ENCODE measurements at regions not wholly inside any gene's neighbourhood (a gene's known extent, or its start where the extent isn't known, plus 50 kb on each side); places are given as distances from the start of the nearest gene placed in this dataset.
"Not testable (repeated sequence)": the region's sequence is repeated elsewhere in the genome, so short reads cannot be mapped to it uniquely, and the experiment has no call there.

GRCh38 chr10:57661206-57661605, 606.5 kb downstream of the IPMK start:
- no peak overlapping the region for H3K27ac ChIP-seq (replicated peaks; ENCODE audit: low read length)
- H3K4ac ChIP-seq (ENCODE audit: low read length), result no peak overlapping the region
- WGBS, 2 donors (ENCODE audit: extremely low coverage in 2 of 2, insufficient read length in 2 of 2, insufficient replicate concordance in 1 of 2), result no CpG with 5 or more reads among the region's 4 CpGs
- no peak overlapping the region for H2AFZ ChIP-seq (ENCODE audit: low read length)
- H4K8ac ChIP-seq (ENCODE audit: low read depth, low read length), result no peak overlapping the region
- no peak overlapping the region for H3K23ac ChIP-seq (ENCODE audit: low read depth, low read length, poor library complexity)
- H2BK5ac ChIP-seq (ENCODE audit: low read length), result no peak overlapping the region
- H2BK15ac ChIP-seq (ENCODE audit: low read length), result no peak overlapping the region
- no peak overlapping the region for H2AK5ac ChIP-seq (ENCODE audit: low read depth, low read length)
- H3K18ac ChIP-seq (ENCODE audit: low read length), result no peak overlapping the region
- H2BK120ac ChIP-seq (ENCODE audit: low read depth, low read length), result no peak overlapping the region
- H3K9ac ChIP-seq (ENCODE audit: low read depth, low read length, poor library complexity), result no peak overlapping the region
- H2BK12ac ChIP-seq (ENCODE audit: low read length), result no peak overlapping the region
- H3K9me3 ChIP-seq (replicated peaks in 1 of 2; ENCODE audit: control insufficient read depth in 2 of 2, insufficient read depth in 1 of 2, low read depth in 1 of 2, low read length in 2 of 2), result no peaks in the 10 kb centered on the region
- no peaks in the 10 kb centered on the region for H3K4me1 ChIP-seq (ENCODE audit: control insufficient read depth in 2 of 2, insufficient read depth in 1 of 2, low read depth in 1 of 2, low read length in 2 of 2)
- H3K14ac ChIP-seq (ENCODE audit: low read length), result no peak overlapping the region
- H3K36me3 ChIP-seq (replicated peaks in 1 of 2; ENCODE audit: control insufficient read depth in 2 of 2, insufficient read depth in 2 of 2, low read length in 2 of 2), result no peaks in the 10 kb centered on the region
- H3K4me2 ChIP-seq (ENCODE audit: insufficient read depth, low read length, poor library complexity, severe bottlenecking), result no peak overlapping the region
- H3K27me3 ChIP-seq (ENCODE audit: control insufficient read depth in 3 of 3, insufficient read depth in 3 of 3, low read depth in 1 of 3, low read length in 3 of 3), result no peaks in the 10 kb centered on the region
- no peaks in the 10 kb centered on the region for H3K79me1 ChIP-seq (ENCODE audit: low read depth, low read length)
- DNase-seq (ENCODE audit: low spot score), result no peak
- no peak overlapping the region for H4K91ac ChIP-seq (ENCODE audit: low read depth, low read length, poor library complexity)
- H3K4me3 ChIP-seq (ENCODE audit: low read length in 2 of 2), result no peak overlapping the region

- H3K4ac ChIP-seq (ENCODE audit: low read length), result no peak overlapping the region
- H2BK15ac ChIP-seq (ENCODE audit: low read length), result no peak overlapping the region
- no peak overlapping the region for H2BK5ac ChIP-seq (ENCODE audit: low read length)
- H3K4me1 ChIP-seq (ENCODE audit: control insufficient read depth in 2 of 2, insufficient read depth in 1 of 2, low read depth in 1 of 2, low read length in 2 of 2), result no peaks in the 10 kb centered on the region
- H3K4me3 ChIP-seq (ENCODE audit: low read length in 2 of 2), result no peak overlapping the region
- H4K91ac ChIP-seq (ENCODE audit: low read depth, low read length, poor library complexity), result no peak overlapping the region
- no peak overlapping the region for H3K4me2 ChIP-seq (ENCODE audit: insufficient read depth, low read length, poor library complexity, severe bottlenecking)
- H2AK5ac ChIP-seq (ENCODE audit: low read depth, low read length), result no peak overlapping the region
- DNase-seq (ENCODE audit: low spot score), result peak; percentile 70
- H3K9ac ChIP-seq (ENCODE audit: low read depth, low read length, poor library complexity), result no peak overlapping the region
- H2AFZ ChIP-seq (ENCODE audit: low read length), result no peak overlapping the region
- H3K27ac ChIP-seq (replicated peaks; ENCODE audit: low read length), result no peak overlapping the region
- no peak overlapping the region for H2BK12ac ChIP-seq (ENCODE audit: low read length)
- no peaks in the 10 kb centered on the region for H3K36me3 ChIP-seq (replicated peaks in 1 of 2; ENCODE audit: control insufficient read depth in 2 of 2, insufficient read depth in 2 of 2, low read length in 2 of 2)
- no peak overlapping the region for H3K18ac ChIP-seq (ENCODE audit: low read length)
- no peaks in the 10 kb centered on the region for H3K79me1 ChIP-seq (ENCODE audit: low read depth, low read length)
- H3K23ac ChIP-seq (ENCODE audit: low read depth, low read length, poor library complexity), result no peak overlapping the region
- no peak overlapping the region for H2BK120ac ChIP-seq (ENCODE audit: low read depth, low read length)
- no peak overlapping the region for H4K8ac ChIP-seq (ENCODE audit: low read depth, low read length)
- H3K9me3 ChIP-seq (replicated peaks in 1 of 2; ENCODE audit: control insufficient read depth in 2 of 2, insufficient read depth in 1 of 2, low read depth in 1 of 2, low read length in 2 of 2), result no peaks in the 10 kb centered on the region
- H3K27me3 ChIP-seq (ENCODE audit: control insufficient read depth in 3 of 3, insufficient read depth in 3 of 3, low read depth in 1 of 3, low read length in 3 of 3), result no peaks in the 10 kb centered on the region
- WGBS, 2 donors (ENCODE audit: extremely low coverage in 2 of 2, insufficient read length in 2 of 2, insufficient replicate concordance in 1 of 2), result no CpG with 5 or more reads among the region's 5 CpGs
- no peak overlapping the region for H3K14ac ChIP-seq (ENCODE audit: low read length)
Observed at GRCh38 chr10:57657164-57657765, 610.4 kb downstream of the IPMK start.

DNA sequence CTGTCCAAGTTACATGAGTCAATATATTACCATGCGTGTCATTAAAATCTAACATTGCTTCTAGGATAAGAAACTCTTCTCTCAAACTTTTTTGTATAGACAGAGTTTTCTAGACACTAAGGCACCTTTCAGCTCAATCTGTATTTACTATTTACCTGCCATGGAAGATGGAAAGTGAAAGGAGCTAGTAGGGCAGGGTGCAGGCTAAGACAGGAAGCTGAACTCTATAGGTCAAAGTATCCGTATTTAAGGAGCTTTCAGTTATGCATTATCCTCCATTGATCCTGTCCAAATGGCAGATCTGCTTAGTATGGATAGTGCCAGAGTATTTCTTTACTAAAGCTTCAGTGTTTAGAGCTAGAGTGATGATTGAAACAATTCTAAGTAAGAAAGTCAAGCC, 612.8 kb downstream of the IPMK start:
- H3K4me3 ChIP-seq (ENCODE audit: low read length in 2 of 2), result no peak overlapping the region
- H3K4me2 ChIP-seq (ENCODE audit: insufficient read depth, low read length, poor library complexity, severe bottlenecking), result no peak overlapping the region
- no peak overlapping the region for H2AFZ ChIP-seq (ENCODE audit: low read length)
- no CpG with 5 or more reads among the region's 2 CpGs for WGBS, 2 donors (ENCODE audit: extremely low coverage in 2 of 2, insufficient read length in 2 of 2, insufficient replicate concordance in 1 of 2)
- H3K79me1 ChIP-seq (ENCODE audit: low read depth, low read length), result no peaks in the 10 kb centered on the region
- H3K4ac ChIP-seq (ENCODE audit: low read length), result no peak overlapping the region
- no peak overlapping the region for H2BK120ac ChIP-seq (ENCODE audit: low read depth, low read length)
- H3K9ac ChIP-seq (ENCODE audit: low read depth, low read length, poor library complexity), result no peak overlapping the region
- H4K8ac ChIP-seq (ENCODE audit: low read depth, low read length), result no peak overlapping the region
- H3K27ac ChIP-seq (replicated peaks; ENCODE audit: low read length), result no peak overlapping the region
- H3K23ac ChIP-seq (ENCODE audit: low read depth, low read length, poor library complexity), result no peak overlapping the region
- no peak overlapping the region for H2AK5ac ChIP-seq (ENCODE audit: low read depth, low read length)
- no peaks in the 10 kb centered on the region for H3K27me3 ChIP-seq (ENCODE audit: control insufficient read depth in 3 of 3, insufficient read depth in 3 of 3, low read depth in 1 of 3, low read length in 3 of 3)
- no peak overlapping the region for H2BK12ac ChIP-seq (ENCODE audit: low read length)
- H3K36me3 ChIP-seq (replicated peaks in 1 of 2; ENCODE audit: control insufficient read depth in 2 of 2, insufficient read depth in 2 of 2, low read length in 2 of 2), result no peaks in the 10 kb centered on the region
- no peak overlapping the region for H2BK5ac ChIP-seq (ENCODE audit: low read length)
- H3K14ac ChIP-seq (ENCODE audit: low read length), result no peak overlapping the region
- no peak for DNase-seq (ENCODE audit: low spot score)
- H2BK15ac ChIP-seq (ENCODE audit: low read length), result no peak overlapping the region
- H4K91ac ChIP-seq (ENCODE audit: low read depth, low read length, poor library complexity), result no peak overlapping the region
- no peaks in the 10 kb centered on the region for H3K9me3 ChIP-seq (replicated peaks in 1 of 2; ENCODE audit: control insufficient read depth in 2 of 2, insufficient read depth in 1 of 2, low read depth in 1 of 2, low read length in 2 of 2)
- no peaks in the 10 kb centered on the region for H3K4me1 ChIP-seq (ENCODE audit: control insufficient read depth in 2 of 2, insufficient read depth in 1 of 2, low read depth in 1 of 2, low read length in 2 of 2)
- H3K18ac ChIP-seq (ENCODE audit: low read length), result no peak overlapping the region

- H3K36me3 ChIP-seq (replicated peaks in 1 of 2; ENCODE audit: control insufficient read depth in 2 of 2, insufficient read depth in 2 of 2, low read length in 2 of 2); H3K18ac ChIP-seq (ENCODE audit: low read length); H3K27me3 ChIP-seq (ENCODE audit: control insufficient read depth in 3 of 3, insufficient read depth in 3 of 3, low read depth in 1 of 3, low read length in 3 of 3); H3K4me3 ChIP-seq (ENCODE audit: low read length in 2 of 2); H2BK15ac ChIP-seq (ENCODE audit: low read length); H3K9ac ChIP-seq (ENCODE audit: low read depth, low read length, poor library complexity); H3K4me2 ChIP-seq (ENCODE audit: insufficient read depth, low read length, poor library complexity, severe bottlenecking); H4K8ac ChIP-seq (ENCODE audit: low read depth, low read length); H3K4ac ChIP-seq (ENCODE audit: low read length); H3K23ac ChIP-seq (ENCODE audit: low read depth, low read length, poor library complexity); H3K4me1 ChIP-seq (ENCODE audit: control insufficient read depth in 2 of 2, insufficient read depth in 1 of 2, low read depth in 1 of 2, low read length in 2 of 2); H4K91ac ChIP-seq (ENCODE audit: low read depth, low read length, poor library complexity); H2AFZ ChIP-seq (ENCODE audit: low read length); H2AK5ac ChIP-seq (ENCODE audit: low read depth, low read length); H2BK5ac ChIP-seq (ENCODE audit: low read length); H3K79me1 ChIP-seq (ENCODE audit: low read depth, low read length); H2BK120ac ChIP-seq (ENCODE audit: low read depth, low read length); DNase-seq (ENCODE audit: low spot score); H3K27ac ChIP-seq (replicated peaks; ENCODE audit: low read length); H3K14ac ChIP-seq (ENCODE audit: low read length); H3K9me3 ChIP-seq (replicated peaks in 1 of 2; ENCODE audit: control insufficient read depth in 2 of 2, insufficient read depth in 1 of 2, low read depth in 1 of 2, low read length in 2 of 2); H2BK12ac ChIP-seq (ENCODE audit: low read length): not testable (repeated sequence)
- WGBS, 2 donors (ENCODE audit: extremely low coverage in 2 of 2, insufficient read length in 2 of 2, insufficient replicate concordance in 1 of 2), result no CpG with 5 or more reads among the region's 3 CpGs
Observed at GRCh38 chr10:57645108-57645507, 622.6 kb downstream of the IPMK start.
